Calu3 (cell line): ENCODE measurements at regions not wholly inside any gene's neighbourhood (a gene's known extent, or its start where the extent isn't known, plus 50 kb on each side); places are given as distances from the start of the nearest gene placed in this dataset.

ENCODE experiments used
- BruUV-seq: library from RNA; stranded (reverse); fragments of 400-500 nt; replicated peaks from 2 replicates; lab custom pipeline; 2021; lab: Mats Ljungman, UMichigan
- CTCF ChIA-PET: fragments of 300-600 bp; sonication (Branson Sonifier 250); formaldehyde crosslinking; loops from one replicate; lab custom pipeline; 2022; ENCODE audit warnings: antibody characterized with exemption; lab: Charles Lee
- DNase-seq: peaks from one replicate; pipeline ENCODE4 v3.0.0; 2022
- H3K27ac Mint-ChIP-seq: one replicate; pipeline ENCODE4 v1.8.0; 2022; ENCODE audit warnings: mixed read lengths; ENCODE audit not compliant: unreplicated experiment
- H3K27me3 Mint-ChIP-seq: one replicate; pipeline ENCODE4 v1.8.0; 2022; ENCODE audit warnings: mixed read lengths; ENCODE audit not compliant: unreplicated experiment
- H3K36me3 Mint-ChIP-seq: one replicate; pipeline ENCODE4 v1.8.0; 2022; ENCODE audit warnings: mild to moderate bottlenecking, moderate library complexity, mixed read lengths; ENCODE audit not compliant: insufficient read depth, unreplicated experiment
- H3K4me1 Mint-ChIP-seq: one replicate; pipeline ENCODE4 v1.8.0; 2022; ENCODE audit warnings: mild to moderate bottlenecking, low read depth, mixed read lengths; ENCODE audit not compliant: unreplicated experiment
- H3K4me3 Mint-ChIP-seq: one replicate; pipeline ENCODE4 v1.8.0; 2022; ENCODE audit warnings: mild to moderate bottlenecking, low read depth, moderate library complexity, mixed read lengths; ENCODE audit not compliant: unreplicated experiment
- H3K9me3 Mint-ChIP-seq: one replicate; pipeline ENCODE4 v1.8.0; 2022; ENCODE audit warnings: low read depth, mixed read lengths; ENCODE audit not compliant: unreplicated experiment
- intact Hi-C: fragments of 100-400 bp; cut with micrococcal nuclease; formaldehyde crosslinking; loops from one replicate; pipeline ENCODE4 v1.10.0; 2022; ENCODE audit not compliant: unreplicated experiment
- TF ChIP-seq, protein P1 (sequence below): fragments of 200-600 bp; IDR thresholded peaks from one replicate; pipeline ENCODE4 v1.8.0; 2022; ENCODE audit warnings: antibody characterized with exemption; ENCODE audit not compliant: unreplicated experiment

DNA sequence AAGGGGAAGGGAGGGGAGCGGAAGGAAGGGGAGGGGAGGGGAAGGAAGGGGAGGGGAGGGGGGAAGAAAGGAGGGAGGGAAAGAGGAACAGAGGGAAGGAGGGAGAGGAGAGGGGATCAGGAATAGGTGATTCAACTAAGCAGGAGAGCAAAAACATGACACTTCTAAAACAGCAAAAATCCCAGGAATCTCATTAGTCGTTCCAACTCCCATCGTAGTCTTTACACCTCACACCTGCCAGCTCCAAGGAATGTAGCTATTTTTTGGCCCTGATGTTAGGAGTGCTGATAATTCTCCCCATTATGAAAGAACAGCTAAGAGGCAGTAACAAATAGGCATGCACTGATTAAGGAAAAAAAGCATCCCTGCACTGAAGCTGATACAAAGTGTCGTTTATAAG lies 709.9 kb upstream of the PKDCC start:
- DNase-seq: no peak
- Mint-ChIP-seq H3K27ac (no peak overlapping the region), H3K27me3 (no peaks in the 10 kb centered on the region), H3K4me1 (no peaks in the 10 kb centered on the region), H3K36me3 (no peaks in the 10 kb centered on the region), H3K4me3 (no peak overlapping the region), H3K9me3 (peaks cover 5% of the 10 kb centered on the region)
- TF ChIP-seq, protein P1, sequence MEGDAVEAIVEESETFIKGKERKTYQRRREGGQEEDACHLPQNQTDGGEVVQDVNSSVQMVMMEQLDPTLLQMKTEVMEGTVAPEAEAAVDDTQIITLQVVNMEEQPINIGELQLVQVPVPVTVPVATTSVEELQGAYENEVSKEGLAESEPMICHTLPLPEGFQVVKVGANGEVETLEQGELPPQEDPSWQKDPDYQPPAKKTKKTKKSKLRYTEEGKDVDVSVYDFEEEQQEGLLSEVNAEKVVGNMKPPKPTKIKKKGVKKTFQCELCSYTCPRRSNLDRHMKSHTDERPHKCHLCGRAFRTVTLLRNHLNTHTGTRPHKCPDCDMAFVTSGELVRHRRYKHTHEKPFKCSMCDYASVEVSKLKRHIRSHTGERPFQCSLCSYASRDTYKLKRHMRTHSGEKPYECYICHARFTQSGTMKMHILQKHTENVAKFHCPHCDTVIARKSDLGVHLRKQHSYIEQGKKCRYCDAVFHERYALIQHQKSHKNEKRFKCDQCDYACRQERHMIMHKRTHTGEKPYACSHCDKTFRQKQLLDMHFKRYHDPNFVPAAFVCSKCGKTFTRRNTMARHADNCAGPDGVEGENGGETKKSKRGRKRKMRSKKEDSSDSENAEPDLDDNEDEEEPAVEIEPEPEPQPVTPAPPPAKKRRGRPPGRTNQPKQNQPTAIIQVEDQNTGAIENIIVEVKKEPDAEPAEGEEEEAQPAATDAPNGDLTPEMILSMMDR: no peak
- intact Hi-C loops: no loop called here
- CTCF ChIA-PET: interaction anchor here (0.6 kb wide), 1 partner anchor 27 kb away, joined by 3 read pairs; no protein-coding TSS in a partner anchor
- no TSS peak for BruUV-seq

DNA sequence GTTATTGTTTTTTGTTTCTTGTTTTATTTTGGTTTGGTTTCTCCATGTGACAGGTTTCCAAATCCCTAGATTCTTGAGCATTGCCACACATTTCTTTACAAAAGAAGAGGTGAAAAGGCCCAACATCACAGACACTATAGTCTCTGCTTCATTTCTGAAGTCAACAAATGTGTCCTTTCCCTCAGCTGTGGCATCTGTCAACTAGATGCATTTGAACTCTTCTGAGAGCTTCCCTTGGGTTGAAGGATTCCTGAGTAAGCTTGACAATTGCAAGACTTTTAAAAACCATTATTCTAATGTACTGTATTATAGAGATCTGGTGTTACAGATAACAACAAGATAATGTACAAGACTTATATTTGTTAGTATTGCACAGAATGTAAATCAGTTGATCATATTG lies 703.3 kb upstream of the PKDCC start:
- no TSS peak for BruUV-seq
- intact Hi-C loops: no loop called here
- no peaks in the 10 kb centered on the region for H3K27me3 Mint-ChIP-seq
- H3K36me3 Mint-ChIP-seq: no peaks in the 10 kb centered on the region
- no peaks in the 10 kb centered on the region for H3K4me1 Mint-ChIP-seq
- no peaks in the 10 kb centered on the region for H3K9me3 Mint-ChIP-seq
- TF ChIP-seq, protein P1: no peak
- H3K27ac Mint-ChIP-seq: no peak overlapping the region
- H3K4me3 Mint-ChIP-seq: no peak overlapping the region
- CTCF ChIA-PET: no interaction called here
- no peak for DNase-seq

DNA sequence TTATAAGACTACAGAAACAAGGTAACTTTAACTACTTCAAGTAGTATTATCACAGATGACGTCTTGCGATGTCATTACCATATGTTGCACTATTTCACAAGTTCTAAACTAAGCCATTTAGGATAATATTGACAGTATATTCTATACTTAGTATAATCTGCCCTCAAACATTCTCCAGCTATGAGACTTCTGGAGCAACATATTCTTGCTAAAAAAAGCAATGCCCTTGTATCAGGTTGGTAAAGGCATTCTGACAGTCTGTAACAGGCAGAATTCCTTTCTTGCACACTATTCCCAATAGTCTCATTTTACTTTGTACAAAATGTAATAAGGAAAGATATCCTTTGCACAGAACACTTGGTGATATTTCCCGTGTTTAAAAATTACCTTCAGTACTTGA lies 694.8 kb upstream of the PKDCC start:
- TF ChIP-seq, protein P1: no peak
- H3K27me3 Mint-ChIP-seq: no peaks in the 10 kb centered on the region
- CTCF ChIA-PET: no interaction called here
- H3K4me3 Mint-ChIP-seq: no peak overlapping the region
- intact Hi-C loops: no loop called here
- BruUV-seq: no TSS peak
- no peaks in the 10 kb centered on the region for H3K4me1 Mint-ChIP-seq
- H3K27ac Mint-ChIP-seq: no peak overlapping the region
- no peak for DNase-seq
- no peaks in the 10 kb centered on the region for H3K9me3 Mint-ChIP-seq
- no peaks in the 10 kb centered on the region for H3K36me3 Mint-ChIP-seq

DNA sequence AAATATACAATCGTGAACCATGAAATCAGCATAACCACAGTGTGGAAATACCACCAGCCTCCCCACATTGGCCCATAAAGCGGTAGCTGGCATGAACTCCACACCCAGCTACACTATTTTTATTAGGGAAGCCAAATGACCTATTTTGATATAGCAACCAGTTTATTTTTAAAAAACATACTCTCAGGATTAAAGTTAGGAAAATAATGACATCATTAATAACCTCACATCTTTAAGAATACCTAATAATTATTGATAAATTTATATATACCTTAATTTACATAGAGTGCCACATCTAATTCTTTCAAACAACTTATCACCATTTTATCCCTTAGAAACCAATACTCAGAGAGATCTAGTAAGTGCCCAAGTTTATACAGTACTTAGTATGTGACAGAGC lies 692.0 kb upstream of the PKDCC start:
- no TSS peak for BruUV-seq
- CTCF ChIA-PET: no interaction called here

More for the DNA sequence above, 692.0 kb upstream of the PKDCC start:
- Mint-ChIP-seq H3K27ac (no peak overlapping the region), H3K9me3 (peaks cover 4% of the 10 kb centered on the region), H3K4me1 (no peaks in the 10 kb centered on the region), H3K4me3 (no peak overlapping the region), H3K36me3 (no peaks in the 10 kb centered on the region), H3K27me3 (no peaks in the 10 kb centered on the region)
- DNase-seq: no peak
- intact Hi-C loops: no loop called here
- TF ChIP-seq, protein P1: no peak
